Activated CD8-positive, alpha-beta memory T cell treated with anti-CD3 and anti-CD28 coated beads, Interleukin-2, amount 50 U/mL, for 48 hours (primary cell): ENCODE measurements at regions not wholly inside any gene's neighbourhood (a gene's known extent, or its start where the extent isn't known, plus 50 kb on each side); places are given as distances from the start of the nearest gene placed in this dataset.

Experiments used
- DNase-seq: peaks from one replicate; pipeline ENCODE4 v3.0.0-alpha.2; 2020

GRCh38 chr6:104183816-104184435, 675.8 kb downstream of the HACE1 start:
- DNase-seq = no peak

DNA sequence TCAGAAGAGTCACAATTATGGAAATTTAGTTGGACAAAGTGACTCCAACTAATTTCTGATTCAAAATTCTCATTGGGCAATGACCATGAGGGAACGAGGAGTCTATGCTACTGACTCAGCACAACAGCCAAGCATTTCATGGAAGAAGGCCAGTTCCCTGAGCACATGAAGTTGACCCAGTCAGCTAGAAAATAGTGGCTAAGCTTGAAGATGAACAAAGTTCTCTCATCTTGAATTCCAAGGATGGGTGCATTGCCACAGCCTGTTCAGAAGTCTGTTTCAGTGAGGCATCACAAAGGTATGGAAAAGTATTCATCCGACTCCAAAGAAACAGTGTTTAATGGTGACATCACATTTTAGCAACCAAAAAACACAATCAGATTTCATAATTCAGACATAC, 676.9 kb downstream of the HACE1 start:
- DNase-seq = no peak

GRCh38 chr6:104173668-104174067, 686.1 kb downstream of the HACE1 start:
- DNase-seq = no peak

DNA sequence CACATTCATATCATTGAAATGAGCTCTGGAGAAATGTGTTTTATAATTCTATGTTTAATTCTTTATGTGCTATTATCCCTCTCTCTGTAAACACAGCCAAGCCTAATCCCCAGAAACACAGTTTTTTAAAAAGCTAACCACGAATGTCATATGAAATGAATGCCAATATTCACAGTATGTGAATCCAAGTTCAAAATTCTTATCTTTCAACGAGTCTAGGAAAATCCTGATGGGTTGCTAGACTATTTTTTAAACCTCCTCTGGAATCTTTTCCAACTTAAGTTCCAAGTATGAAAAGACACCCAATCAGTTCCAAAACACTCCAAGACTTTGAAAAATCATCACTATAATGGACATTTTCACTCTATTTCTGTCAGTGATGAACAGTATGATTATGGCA, 689.3 kb downstream of the HACE1 start:
- DNase-seq = no peak

DNA sequence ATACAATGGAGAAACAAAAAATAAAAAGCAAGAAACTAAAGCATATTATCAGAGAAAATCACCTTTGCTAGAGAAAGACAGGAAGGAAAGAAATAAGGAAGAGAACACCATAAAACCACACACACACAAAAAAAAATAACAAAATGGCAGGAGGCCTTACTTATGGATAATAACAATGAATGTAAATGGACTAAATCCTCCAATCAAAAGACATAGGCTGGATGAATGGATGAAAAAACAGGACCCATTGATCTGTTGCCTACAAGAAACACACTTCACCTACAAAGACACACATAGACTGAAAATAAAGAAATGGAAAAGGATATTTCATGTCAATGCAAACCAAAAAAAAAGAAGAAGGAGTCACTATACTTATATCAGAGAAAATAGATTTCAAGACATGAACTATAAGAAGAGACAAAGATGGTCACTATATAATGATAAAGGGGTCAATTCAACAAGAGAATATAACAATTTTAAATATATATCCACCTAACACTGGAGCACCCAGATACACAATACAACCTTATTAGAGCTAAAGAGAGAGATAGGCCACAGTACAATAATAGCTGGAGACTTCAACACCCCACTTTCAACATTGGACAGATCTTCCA, 693.6 kb downstream of the HACE1 start:
- no peak for DNase-seq

DNA sequence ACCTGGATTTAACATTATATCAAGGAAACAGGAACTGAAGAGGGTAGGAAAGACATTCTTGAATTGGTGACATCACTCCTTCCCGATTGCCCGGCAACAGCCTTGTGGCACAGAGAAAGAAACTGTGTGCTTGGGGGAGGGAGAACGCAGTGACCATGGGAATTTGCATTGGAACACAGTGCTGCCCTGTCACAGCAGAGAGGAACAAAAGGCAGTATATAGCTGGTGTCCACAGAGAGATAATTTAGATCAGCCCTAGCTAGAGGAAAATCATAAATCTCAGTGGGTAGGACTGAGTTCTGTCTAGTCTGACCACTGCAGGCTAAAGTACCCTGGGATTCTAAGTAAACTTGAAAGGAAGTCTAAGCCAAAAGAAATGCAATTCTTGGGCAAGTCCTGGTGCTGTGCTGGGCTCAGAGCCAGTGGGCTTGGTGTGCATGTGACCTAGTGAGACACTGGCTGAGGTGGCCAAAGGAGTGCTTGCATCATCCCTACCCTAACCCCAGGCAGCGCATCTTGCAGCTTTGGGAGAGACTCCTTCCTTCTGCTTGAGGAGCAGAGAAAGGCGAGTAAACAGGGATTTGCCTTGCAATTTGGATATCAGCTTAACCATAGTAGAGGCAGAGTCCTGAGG, 697.6 kb downstream of the HACE1 start:
- no peak for DNase-seq

DNA sequence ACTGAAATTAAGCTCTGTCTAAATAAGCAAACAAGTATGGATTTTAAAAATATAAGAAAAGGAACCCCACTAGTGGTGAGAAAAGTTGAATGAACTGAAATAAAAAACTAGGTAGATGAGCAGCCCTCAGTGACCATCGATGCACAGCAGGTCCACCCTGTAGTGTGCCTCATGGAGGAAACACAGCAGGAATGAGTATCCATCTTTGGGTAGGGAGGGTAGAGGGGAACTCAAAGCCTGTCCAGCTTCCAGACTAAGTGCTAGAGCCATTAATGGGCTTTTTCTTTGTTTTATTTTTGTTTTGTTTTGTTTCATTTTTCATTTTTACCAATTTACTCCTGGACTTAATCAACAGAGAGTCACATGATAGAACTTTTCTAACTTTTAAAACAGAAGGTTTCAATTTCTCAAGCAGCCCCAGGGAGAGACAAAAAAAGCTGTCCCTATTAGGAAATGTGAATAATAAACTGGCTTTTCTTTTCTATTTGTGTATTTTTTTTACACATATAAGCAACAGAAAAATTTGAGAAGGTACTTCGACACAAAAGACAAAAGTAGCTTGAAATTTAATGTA, 700.6 kb downstream of the HACE1 start:
- no peak for DNase-seq

DNA sequence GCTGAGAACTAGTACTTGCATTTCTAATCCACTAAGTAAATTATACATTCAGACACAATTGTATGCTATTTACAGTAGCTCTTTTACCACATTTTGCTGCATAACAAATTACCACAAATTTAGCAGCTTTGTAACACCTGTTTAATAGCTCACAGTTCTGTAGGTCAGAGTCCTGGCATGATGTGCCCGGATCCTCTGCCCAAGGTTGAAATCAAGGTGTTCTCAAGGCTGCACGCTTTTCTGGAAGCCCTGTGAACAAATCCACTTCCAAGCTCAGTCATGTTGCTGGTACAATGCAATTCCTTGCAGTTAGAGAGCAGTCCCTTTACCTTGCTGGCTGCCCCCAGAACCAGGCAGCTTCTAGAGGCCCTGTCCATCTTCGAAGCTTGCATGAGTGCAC, 716.0 kb downstream of the HACE1 start:
- no peak for DNase-seq

DNA sequence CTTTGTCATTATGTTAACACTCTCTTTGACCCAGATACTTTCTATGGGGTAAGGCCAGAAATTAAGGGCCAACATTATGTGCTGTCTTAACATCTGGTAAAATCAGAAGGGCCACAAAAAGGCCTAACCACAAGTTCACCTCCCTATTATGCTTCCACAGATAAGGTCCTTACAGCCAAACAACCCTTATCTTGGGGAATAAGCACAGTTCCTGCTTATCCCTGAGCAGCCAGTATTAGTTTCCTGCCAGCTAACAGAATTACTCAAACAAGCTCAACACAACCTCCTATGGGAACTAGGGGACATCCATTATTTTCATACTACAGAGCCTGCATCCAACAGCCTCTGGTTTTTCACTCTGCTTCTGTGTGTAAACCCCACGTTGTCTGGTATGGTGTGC, 724.8 kb downstream of the HACE1 start:
- no peak for DNase-seq

- DNase-seq = no peak
These were observed 729.4 kb downstream of the HACE1 start for GRCh38 chr6:104130343-104130742.

DNA sequence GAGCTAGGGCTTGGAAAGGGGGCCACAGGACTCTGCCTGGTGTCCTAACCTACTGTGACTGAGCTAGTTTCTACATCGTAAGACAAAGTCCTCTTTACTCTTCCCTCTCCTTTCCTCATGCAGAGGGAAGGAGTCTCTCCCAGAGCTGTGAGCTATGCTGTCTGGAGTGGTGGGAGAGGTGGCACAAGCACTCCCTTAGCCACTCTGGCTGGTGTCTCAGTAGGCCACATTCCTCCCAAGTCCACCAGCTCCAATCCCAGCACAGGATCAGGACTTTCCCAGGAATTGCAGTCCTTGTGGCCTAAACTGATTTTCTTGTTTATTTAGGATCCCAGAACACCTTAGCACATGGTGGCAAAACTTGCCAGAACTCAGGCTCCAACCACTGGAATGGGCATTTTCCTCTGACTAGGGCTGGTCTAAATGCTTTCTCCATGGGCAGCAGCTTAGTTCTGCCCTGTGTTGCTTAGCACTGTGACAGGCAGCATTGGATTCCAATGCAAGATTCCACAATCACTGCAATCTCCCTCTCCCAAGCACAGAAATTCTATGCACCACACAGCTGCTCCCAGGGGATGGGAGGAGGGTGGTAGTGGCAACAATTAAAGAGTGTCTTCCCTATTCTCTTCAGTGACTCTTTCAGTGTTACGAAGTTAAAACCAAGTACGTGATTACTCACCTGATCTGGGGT, 733.3 kb downstream of the HACE1 start:
- DNase-seq = no peak

DNA sequence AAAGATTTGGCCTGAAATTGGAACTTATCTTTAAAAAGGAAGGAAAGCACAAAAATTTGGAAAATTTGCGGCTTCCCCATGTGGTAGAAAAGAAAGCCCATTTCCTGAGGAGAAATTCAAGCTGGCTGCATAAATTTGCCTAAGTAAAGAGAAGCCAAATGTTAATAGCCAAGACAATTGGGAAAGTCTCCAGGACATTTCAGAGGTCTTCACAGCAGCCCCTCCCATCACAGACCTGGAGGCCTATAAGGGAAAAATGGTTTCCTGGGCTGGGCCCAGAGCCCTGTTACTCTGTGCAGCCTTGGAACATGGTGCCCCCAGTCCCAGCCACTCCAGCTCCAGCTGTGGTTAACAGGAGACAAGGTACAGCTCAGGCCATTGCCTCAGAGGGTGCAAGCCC, 736.5 kb downstream of the HACE1 start:
- no peak for DNase-seq

DNA sequence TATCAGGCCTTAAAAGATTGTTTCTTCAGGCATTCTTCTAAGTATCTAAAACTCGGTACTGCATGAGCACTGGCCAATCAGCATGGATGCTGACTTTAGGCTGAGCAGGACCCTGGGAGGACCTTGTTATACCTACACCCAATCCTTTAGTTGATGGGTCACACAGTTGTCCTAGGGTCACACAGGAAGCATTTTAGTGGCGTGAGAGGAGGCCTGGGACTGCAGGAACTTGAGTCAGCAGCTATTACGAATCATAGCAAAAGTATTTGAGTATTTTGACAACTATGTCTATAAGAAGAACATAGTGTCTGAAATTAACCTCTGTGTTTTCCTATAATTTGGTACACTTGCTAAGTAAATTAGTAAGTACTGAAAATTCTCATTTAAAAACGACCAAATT, 741.4 kb downstream of the HACE1 start:
- DNase-seq = no peak

- no peak for DNase-seq
These were observed 749.9 kb downstream of the HACE1 start for GRCh38 chr6:104109806-104110205.

DNA sequence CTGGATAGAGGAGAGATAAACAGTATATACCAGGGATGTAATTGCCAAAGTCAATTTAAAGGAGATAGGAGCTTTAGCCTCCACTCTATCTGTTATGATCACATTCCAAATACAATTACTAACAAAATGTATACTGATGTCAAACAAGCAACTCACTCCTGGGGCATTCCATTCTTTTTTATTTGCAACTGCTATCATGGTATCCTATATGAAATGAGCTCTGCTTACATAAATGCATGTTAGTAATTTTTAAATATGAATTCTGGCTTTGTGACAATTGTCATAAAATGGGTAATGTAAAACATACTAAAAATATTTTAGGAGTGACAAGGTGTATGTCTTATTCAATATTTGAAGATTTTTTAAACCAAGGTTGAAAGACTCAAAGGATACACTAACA, 751.1 kb downstream of the HACE1 start:
- no peak for DNase-seq

DNA sequence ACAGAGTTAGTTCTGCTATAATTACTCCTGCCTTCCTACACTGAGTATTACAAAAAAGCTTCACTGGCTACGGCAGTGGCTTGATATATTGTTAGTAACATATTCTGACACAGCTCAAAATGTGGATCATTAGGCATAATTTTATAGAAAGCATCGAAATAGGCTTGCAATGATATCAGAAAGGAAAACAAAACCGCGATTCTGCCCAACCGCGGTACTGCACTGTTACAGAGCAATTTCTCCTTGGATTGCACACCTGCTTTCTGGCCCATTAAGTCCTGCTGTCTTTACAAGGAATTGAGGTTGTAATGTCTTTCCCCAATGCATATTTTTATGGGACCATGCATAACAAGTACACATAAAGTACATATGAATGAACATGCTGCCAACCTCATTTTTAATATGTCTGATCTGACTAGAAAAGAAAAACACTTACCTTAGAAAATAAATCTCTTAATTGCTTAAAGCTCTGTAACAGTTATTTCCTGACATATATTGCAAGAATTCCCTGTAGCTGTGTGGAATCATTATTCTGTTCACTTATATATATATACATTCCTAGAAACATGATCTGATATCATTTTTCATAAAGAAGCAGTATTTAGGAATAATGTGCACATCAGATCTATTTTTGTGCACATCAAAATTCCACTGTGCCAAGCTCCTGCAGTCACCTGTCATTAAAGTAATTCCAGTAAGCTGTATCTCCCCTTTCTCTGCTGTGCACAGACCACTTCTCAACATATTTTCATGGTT, 763.9 kb downstream of the HACE1 start:
- no peak for DNase-seq

DNA sequence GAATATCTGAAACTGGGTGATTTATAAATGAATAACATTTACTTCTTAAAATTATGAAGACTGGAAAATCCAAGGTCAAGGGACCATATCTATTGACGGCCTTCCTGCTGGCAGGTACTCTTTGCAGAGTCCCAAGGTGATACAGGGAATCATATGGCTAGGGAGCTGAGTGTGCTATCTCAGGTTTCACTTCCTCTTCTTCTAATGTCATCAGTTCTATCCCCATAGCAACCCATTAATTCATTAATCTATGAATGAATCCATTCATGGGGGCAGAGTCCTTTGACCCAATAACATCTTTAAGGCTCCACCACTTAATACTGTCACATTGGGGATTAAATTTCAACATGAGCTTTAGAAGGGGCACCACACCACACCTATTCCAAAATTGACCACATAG, 772.0 kb downstream of the HACE1 start:
- no peak for DNase-seq

DNA sequence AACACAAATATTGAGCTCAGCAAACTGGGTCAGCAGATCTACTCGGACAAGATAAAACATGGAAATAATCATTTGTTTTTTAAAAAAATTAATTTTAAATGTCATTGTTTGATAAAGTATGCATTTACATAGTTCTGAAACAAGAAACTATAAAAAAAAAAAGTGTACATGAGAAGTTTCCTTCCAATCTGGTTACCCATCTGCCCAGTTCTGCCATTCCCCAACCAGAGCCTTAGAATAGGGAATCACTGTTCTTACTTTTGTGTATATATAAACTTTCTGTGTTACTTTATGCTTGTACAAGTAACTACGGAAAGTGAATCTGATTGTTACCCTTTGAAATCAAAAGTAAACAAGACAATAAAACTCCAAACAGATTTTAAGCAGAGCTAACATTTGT, 791.4 kb downstream of the HACE1 start:
- DNase-seq = no peak

DNA sequence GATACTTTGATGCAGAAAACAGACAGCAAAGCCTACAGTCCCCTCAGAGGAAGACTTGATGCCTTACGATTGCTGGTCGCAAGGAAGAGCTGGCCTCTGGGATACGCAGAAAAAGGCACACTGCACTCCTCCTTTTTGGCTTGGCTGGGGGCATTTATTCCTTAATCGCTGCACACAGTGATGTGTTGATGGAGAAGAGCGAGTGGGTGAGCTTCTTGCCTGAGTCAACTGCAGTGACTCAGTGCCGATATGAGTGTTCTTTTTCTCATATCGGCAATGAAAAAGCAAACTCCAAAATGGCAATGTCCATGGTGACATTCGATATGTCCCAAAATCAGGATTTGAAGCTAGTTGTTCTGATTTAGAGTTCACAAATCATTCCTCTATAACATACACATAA, 794.8 kb downstream of the HACE1 start:
- no peak for DNase-seq

DNA sequence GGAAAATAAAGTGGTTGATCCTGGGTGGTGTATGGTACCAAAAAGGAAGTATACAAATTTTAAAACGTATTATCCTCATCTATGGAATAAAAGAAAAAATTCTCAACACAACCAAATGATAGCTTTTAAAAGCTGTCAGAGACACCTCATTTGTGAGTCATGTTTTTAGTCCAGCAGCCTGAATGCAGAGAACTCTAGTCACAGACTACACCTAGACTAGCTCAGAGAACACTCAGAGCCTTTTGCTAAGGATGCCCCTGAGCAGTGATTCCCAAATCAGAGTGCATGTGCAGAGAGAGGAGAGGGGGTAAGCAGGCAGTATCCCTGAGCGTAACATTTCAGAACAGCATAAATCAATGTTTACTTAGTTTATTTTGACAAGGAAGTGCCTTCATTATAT, 809.3 kb downstream of the HACE1 start:
- DNase-seq = no peak

DNA sequence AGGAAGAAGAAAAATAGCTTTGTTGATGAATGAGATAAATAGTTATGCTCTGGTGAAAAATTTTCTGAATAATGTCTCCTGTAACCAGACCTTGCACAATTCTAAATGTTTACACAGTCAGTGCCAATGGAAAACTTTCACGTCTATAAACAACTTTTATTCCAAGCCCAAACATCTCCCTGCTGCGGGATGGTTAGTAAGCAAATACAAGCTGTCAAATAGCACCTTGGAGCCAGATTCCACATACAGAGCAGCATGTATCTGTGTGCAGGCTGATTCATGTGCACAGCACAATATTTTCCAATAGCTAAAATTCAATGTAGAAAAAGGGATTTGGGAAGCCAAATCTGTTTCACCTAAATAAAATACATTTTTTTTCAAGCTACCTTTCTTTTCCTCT, 813.3 kb downstream of the HACE1 start:
- DNase-seq = no peak

DNA sequence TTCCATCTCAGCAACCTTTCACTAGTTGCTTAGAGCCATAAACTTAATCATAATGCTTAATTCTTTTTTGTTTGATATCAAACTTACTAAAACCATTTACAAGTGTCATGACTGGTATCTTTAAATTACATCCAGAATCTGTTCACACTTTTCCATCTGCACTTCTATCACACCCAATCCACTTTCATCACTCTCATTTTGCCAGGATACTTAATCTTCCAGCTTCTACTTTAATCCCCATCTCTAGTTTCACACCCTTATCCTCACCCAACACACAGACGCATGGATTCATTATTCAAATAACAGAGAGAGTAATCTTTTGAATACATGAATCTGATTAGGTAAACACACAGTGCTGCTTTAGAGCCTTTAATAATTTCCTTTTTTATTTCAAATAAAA, 828.4 kb downstream of the HACE1 start:
- no peak for DNase-seq

- DNase-seq = no peak
These were observed 837.6 kb downstream of the HACE1 start for GRCh38 chr6:104022126-104022525.
